Mammary epithelial cell (primary cell): ENCODE measurements at regions not wholly inside any gene's neighbourhood (a gene's known extent, or its start where the extent isn't known, plus 50 kb on each side); places are given as distances from the start of the nearest gene placed in this dataset.

Experiments
- EZH2 ChIP-seq: IDR thresholded peaks from 2 replicates; pipeline ENCODE4 v1.6.1; 2012; ENCODE audit warnings: low read length, inconsistent platforms, borderline replicate concordance
- TF ChIP-seq, protein P1 (sequence below), 2 donors: IDR thresholded peaks in 1 of 2; conservative IDR thresholded peaks in 1 of 2; 2 replicates each; pipeline ENCODE4 v1.5.1; 2011 to 2012; ENCODE audit warnings: inconsistent platforms in 2 of 2, low read length in 2 of 2, mild to moderate bottlenecking in 2 of 2, control low read depth in 1 of 2, low read depth in 1 of 2; ENCODE audit not compliant: insufficient read depth in 1 of 2; ENCODE audit errors: extremely low read depth in 1 of 2

DNA sequence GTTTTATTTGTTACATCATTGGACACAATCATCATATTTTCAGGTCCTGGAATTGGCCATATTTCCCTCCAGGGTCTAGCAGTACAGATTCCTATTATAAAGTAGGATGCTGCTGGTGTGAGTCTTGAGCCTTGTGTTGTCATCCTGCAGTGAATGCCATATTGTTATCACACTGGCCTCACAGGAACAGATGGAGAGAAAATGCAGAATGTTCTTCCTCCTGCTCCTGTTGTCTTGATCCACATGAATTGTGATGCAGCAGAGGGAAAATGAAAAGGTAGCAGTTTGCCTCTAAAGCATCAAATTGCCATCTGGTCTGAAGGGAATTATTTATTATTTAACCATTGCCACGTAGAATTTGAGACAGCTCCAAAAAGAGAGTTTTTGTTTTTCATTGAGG lies 248.6 kb downstream of the GPAM start:
- TF ChIP-seq, protein P1, sequence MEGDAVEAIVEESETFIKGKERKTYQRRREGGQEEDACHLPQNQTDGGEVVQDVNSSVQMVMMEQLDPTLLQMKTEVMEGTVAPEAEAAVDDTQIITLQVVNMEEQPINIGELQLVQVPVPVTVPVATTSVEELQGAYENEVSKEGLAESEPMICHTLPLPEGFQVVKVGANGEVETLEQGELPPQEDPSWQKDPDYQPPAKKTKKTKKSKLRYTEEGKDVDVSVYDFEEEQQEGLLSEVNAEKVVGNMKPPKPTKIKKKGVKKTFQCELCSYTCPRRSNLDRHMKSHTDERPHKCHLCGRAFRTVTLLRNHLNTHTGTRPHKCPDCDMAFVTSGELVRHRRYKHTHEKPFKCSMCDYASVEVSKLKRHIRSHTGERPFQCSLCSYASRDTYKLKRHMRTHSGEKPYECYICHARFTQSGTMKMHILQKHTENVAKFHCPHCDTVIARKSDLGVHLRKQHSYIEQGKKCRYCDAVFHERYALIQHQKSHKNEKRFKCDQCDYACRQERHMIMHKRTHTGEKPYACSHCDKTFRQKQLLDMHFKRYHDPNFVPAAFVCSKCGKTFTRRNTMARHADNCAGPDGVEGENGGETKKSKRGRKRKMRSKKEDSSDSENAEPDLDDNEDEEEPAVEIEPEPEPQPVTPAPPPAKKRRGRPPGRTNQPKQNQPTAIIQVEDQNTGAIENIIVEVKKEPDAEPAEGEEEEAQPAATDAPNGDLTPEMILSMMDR (conservative IDR thresholded peaks at IDR 0.05 in 1 of 2, IDR thresholded peaks at IDR 0.05 in 1 of 2; ENCODE audit: extremely low read depth in 1 of 2, insufficient read depth in 1 of 2, low read depth in 1 of 2, low read length in 2 of 2) = no peak
- TF ChIP-seq EZH2 = no peak
